HCT116 (cell line): ENCODE measurements at regions not wholly inside any gene's neighbourhood (a gene's known extent, or its start where the extent isn't known, plus 50 kb on each side); places are given as distances from the start of the nearest gene placed in this dataset.

Experiments
- EZH2 ChIP-seq: fragments of 200-600 bp; sonication (generic); IDR thresholded peaks from 2 replicates; pipeline ENCODE4 v1.6.1; 2017; ENCODE audit warnings: antibody characterized with exemption, mixed run types
- EZH2phosphoT487 ChIP-seq: fragments of 200-600 bp; IDR thresholded peaks from 2 replicates; pipeline ENCODE4 v1.6.1; 2018; ENCODE audit warnings: antibody characterized with exemption, borderline replicate concordance
- POLR2A ChIP-seq: IDR thresholded peaks from 2 replicates; pipeline ENCODE4 v1.7.0; 2011; ENCODE audit warnings: borderline replicate concordance; ENCODE audit not compliant: insufficient read depth, insufficient read length; ENCODE audit errors: extremely low read depth
- SIN3A ChIP-seq: IDR thresholded peaks from 2 replicates; pipeline ENCODE4 v1.6.1; 2012; ENCODE audit warnings: low read depth
- SRF ChIP-seq: IDR thresholded peaks from 2 replicates; pipeline ENCODE4 v1.6.1; 2012; ENCODE audit warnings: low read depth
- TF ChIP-seq, protein P1 (sequence below), 3 experiments: fragments of 200-600 bp in 1 of 3; sonication (generic) in 1 of 3; IDR thresholded peaks in 2 of 3; conservative IDR thresholded peaks in 1 of 3; 2 replicates each; pipeline ENCODE4 v1.5.1; 2012 to 2017; ENCODE audit warnings: low read depth in 2 of 3, low read length in 2 of 3, antibody characterized with exemption in 1 of 3, borderline replicate concordance in 1 of 3, control low read depth in 1 of 3, mild to moderate bottlenecking in 1 of 3, mixed read lengths in 1 of 3, mixed run types in 1 of 3, moderate library complexity in 1 of 3; ENCODE audit not compliant: insufficient read depth in 1 of 3
- TF ChIP-seq, protein P2 (sequence below): IDR thresholded peaks from 2 replicates; pipeline ENCODE4 v1.6.1; 2012
- TF ChIP-seq, protein P3 (sequence below): IDR thresholded peaks from 2 replicates; pipeline ENCODE4 v1.6.1; 2012; ENCODE audit warnings: low read depth

DNA sequence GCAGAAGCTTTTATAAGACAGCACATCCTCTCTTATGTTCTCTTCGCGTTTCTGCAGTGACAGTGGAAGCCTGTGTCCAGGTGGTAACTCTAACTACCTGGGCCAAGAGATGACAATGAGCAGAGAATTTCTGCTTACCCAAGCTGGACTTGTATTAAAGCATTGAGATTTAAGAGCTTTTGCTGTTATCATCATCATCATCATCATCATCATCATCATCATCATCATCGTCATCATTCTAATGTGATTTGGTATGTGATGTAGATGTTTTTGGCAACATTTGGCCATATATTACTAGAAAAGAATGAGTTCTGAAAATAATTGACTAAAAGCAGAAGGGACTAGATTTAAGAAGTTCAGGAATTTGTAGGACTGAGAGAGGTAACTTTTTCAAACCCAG, 401.3 kb downstream of the BRINP1 start:
- TF ChIP-seq, protein P1, sequence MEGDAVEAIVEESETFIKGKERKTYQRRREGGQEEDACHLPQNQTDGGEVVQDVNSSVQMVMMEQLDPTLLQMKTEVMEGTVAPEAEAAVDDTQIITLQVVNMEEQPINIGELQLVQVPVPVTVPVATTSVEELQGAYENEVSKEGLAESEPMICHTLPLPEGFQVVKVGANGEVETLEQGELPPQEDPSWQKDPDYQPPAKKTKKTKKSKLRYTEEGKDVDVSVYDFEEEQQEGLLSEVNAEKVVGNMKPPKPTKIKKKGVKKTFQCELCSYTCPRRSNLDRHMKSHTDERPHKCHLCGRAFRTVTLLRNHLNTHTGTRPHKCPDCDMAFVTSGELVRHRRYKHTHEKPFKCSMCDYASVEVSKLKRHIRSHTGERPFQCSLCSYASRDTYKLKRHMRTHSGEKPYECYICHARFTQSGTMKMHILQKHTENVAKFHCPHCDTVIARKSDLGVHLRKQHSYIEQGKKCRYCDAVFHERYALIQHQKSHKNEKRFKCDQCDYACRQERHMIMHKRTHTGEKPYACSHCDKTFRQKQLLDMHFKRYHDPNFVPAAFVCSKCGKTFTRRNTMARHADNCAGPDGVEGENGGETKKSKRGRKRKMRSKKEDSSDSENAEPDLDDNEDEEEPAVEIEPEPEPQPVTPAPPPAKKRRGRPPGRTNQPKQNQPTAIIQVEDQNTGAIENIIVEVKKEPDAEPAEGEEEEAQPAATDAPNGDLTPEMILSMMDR (IDR thresholded peaks at IDR 0.05 in 2 of 3, conservative IDR thresholded peaks at IDR 0.05 in 1 of 3; ENCODE audit: borderline replicate concordance in 1 of 3, insufficient read depth in 1 of 3, low read depth in 2 of 3, low read length in 2 of 3), result no peak
- no peak for TF ChIP-seq EZH2phosphoT487
- TF ChIP-seq EZH2, result no peak
- no peak for TF ChIP-seq POLR2A
- no peak for TF ChIP-seq SIN3A
- TF ChIP-seq, protein P2, sequence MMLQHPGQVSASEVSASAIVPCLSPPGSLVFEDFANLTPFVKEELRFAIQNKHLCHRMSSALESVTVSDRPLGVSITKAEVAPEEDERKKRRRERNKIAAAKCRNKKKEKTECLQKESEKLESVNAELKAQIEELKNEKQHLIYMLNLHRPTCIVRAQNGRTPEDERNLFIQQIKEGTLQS, result no peak
- TF ChIP-seq, protein P3, sequence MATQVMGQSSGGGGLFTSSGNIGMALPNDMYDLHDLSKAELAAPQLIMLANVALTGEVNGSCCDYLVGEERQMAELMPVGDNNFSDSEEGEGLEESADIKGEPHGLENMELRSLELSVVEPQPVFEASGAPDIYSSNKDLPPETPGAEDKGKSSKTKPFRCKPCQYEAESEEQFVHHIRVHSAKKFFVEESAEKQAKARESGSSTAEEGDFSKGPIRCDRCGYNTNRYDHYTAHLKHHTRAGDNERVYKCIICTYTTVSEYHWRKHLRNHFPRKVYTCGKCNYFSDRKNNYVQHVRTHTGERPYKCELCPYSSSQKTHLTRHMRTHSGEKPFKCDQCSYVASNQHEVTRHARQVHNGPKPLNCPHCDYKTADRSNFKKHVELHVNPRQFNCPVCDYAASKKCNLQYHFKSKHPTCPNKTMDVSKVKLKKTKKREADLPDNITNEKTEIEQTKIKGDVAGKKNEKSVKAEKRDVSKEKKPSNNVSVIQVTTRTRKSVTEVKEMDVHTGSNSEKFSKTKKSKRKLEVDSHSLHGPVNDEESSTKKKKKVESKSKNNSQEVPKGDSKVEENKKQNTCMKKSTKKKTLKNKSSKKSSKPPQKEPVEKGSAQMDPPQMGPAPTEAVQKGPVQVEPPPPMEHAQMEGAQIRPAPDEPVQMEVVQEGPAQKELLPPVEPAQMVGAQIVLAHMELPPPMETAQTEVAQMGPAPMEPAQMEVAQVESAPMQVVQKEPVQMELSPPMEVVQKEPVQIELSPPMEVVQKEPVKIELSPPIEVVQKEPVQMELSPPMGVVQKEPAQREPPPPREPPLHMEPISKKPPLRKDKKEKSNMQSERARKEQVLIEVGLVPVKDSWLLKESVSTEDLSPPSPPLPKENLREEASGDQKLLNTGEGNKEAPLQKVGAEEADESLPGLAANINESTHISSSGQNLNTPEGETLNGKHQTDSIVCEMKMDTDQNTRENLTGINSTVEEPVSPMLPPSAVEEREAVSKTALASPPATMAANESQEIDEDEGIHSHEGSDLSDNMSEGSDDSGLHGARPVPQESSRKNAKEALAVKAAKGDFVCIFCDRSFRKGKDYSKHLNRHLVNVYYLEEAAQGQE, result no peak
- TF ChIP-seq SRF, result no peak
